ENCODE measurements at regions not wholly inside any gene's neighbourhood (a gene's known extent, or its start where the extent isn't known, plus 50 kb on each side); places are given as distances from the start of the nearest gene placed in this dataset.

- H3K4me2 ChIP-seq: peak overlapping the region; percentile 37
- peaks cover 45% of the 10 kb centered on the region for H3K4me1 ChIP-seq
- CTCF ChIA-PET: interaction anchor here (2.0 kb wide), 1 partner anchor 267 kb away, joined by 5 read pairs; no protein-coding TSS in a partner anchor
- TF ChIP-seq CHD2 (IDR thresholded peaks at IDR 0.05; ENCODE audit: low read length, partially characterized antibody) (no peak), ZC3H11A (IDR thresholded peaks at IDR 0.05) (no peak), ZNF302 (CRISPR knock-in tag; IDR thresholded peaks at IDR 0.05) (no peak)
- POLR2A ChIA-PET: interaction anchor here (0.9 kb wide), 1 partner anchor 243 kb away, joined by 3 read pairs; no protein-coding TSS in a partner anchor
- 0 out of 6 replicates have a peak, but pooled peaks have one; percentile 29 to 31 for ATAC-seq
- no peaks in the 10 kb centered on the region for H3K9me3 ChIP-seq
- FAIRE-seq: peak; percentile 96
- H3K4me3 ChIP-seq: no peak overlapping the region
- no peak for DNase-seq (ENCODE audit: low read depth in 1 of 2, low spot score in 1 of 2)
- WGBS (ENCODE audit: missing lambda C conversion rate): 74% methylated on average over 4 of the region's 4 CpGs
- H3K27ac ChIP-seq: peak overlapping the region; percentile 44 to 68
Observed at GRCh38 chrX:13220916-13221315, 98.9 kb downstream of the ATXN3L start.

- Histone ChIP-seq H3K4me2 (peak overlapping the region; percentile 37), H3K27ac (peak overlapping the region; percentile 44 to 68; a peak in 5 of 6 replicates), H3K4me1 (peaks cover 45% of the 10 kb centered on the region), H3K9me3 (no peaks in the 10 kb centered on the region), H3K4me3 (no peak overlapping the region)
- ChIA-PET CTCF (interaction anchor here (2.0 kb wide), 1 partner anchor 268 kb away, joined by 5 read pairs; no protein-coding TSS in a partner anchor), POLR2A (interaction anchor here (0.9 kb wide), 1 partner anchor 242 kb away, joined by 3 read pairs; no protein-coding TSS in a partner anchor)
- TF ChIP-seq JUNB (IDR thresholded peaks at IDR 0.05) (no peak), FOXS1 (CRISPR knock-in tag; IDR thresholded peaks at IDR 0.05) (no peak), CTCF (IDR thresholded peaks at IDR 0.05) (no peak), CBX8 (IDR thresholded peaks at IDR 0.05) (no peak), HEYL (CRISPR knock-in tag; IDR thresholded peaks at IDR 0.05) (no peak), GATA3 (IDR thresholded peaks at IDR 0.05; ENCODE audit: borderline replicate concordance) (no peak), REST (IDR thresholded peaks at IDR 0.05) (no peak), ELK1 (IDR thresholded peaks at IDR 0.05; ENCODE audit: low read depth, low read length) (no peak), MAFK (IDR thresholded peaks at IDR 0.05; ENCODE audit: partially characterized antibody) (no peak), PBX3 (IDR thresholded peaks at IDR 0.05) (no peak), ZC3H11A (IDR thresholded peaks at IDR 0.05) (no peak), CHD4 (IDR thresholded peaks at IDR 0.05; ENCODE audit: borderline replicate concordance) (no peak)
- FAIRE-seq: peak; percentile 61
- DNase-seq (ENCODE audit: low read depth in 1 of 2, low spot score in 1 of 2): peak in 1 of 2 experiments; percentile 28
- ATAC-seq: peak in 1 of 2 experiments; percentile 27; a peak in 2 of 6 replicates
- 41% methylated on average over 2 of the region's 2 CpGs for WGBS (ENCODE audit: missing lambda C conversion rate)
Observed at GRCh38 chrX:13219991-13220764, 99.7 kb downstream of the ATXN3L start.
